ENCODE measurements at regions not wholly inside any gene's neighbourhood (a gene's known extent, or its start where the extent isn't known, plus 50 kb on each side); places are given as distances from the start of the nearest gene placed in this dataset.

GRCh38 chrX:99172958-99173357 is 1237.1 kb downstream of the PCDH19 start:
- H3K9ac ChIP-seq (ENCODE audit: insufficient read depth, low read length, poor library complexity, severe bottlenecking): no peak overlapping the region
- no peaks in the 10 kb centered on the region for H3K36me3 Mint-ChIP-seq
- H3K36me3 ChIP-seq (replicated peaks in 1 of 2; ENCODE audit: control insufficient read depth in 1 of 2, insufficient read depth in 2 of 2, low read length in 2 of 2): no peaks in the 10 kb centered on the region
- no peaks in the 10 kb centered on the region for H3K9me3 Mint-ChIP-seq
- no peaks in the 10 kb centered on the region for H3K4me1 Mint-ChIP-seq
- no peaks in the 10 kb centered on the region for H4K20me1 ChIP-seq (ENCODE audit: insufficient read depth, low read length)
- TF ChIP-seq, protein P1, sequence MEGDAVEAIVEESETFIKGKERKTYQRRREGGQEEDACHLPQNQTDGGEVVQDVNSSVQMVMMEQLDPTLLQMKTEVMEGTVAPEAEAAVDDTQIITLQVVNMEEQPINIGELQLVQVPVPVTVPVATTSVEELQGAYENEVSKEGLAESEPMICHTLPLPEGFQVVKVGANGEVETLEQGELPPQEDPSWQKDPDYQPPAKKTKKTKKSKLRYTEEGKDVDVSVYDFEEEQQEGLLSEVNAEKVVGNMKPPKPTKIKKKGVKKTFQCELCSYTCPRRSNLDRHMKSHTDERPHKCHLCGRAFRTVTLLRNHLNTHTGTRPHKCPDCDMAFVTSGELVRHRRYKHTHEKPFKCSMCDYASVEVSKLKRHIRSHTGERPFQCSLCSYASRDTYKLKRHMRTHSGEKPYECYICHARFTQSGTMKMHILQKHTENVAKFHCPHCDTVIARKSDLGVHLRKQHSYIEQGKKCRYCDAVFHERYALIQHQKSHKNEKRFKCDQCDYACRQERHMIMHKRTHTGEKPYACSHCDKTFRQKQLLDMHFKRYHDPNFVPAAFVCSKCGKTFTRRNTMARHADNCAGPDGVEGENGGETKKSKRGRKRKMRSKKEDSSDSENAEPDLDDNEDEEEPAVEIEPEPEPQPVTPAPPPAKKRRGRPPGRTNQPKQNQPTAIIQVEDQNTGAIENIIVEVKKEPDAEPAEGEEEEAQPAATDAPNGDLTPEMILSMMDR (IDR thresholded peaks at IDR 0.05): no peak
- WGBS (ENCODE audit: insufficient coverage): no CpG with 5 or more reads among the region's 3 CpGs
- no peak overlapping the region for H3K27ac ChIP-seq (ENCODE audit: low read depth in 1 of 2, low read length in 2 of 2)
- no peak overlapping the region for H3K4me3 Mint-ChIP-seq
- no peak overlapping the region for H3K4me3 ChIP-seq (replicated peaks in 1 of 3; ENCODE audit: low read depth in 2 of 3, low read length in 3 of 3)
- DNase-seq: no peak
- H3K27me3 ChIP-seq (ENCODE audit: control insufficient read depth in 2 of 2, insufficient read depth in 2 of 2, low read length in 2 of 2): no peaks in the 10 kb centered on the region
- peaks cover 0 to 5% (median 0%) of the 10 kb centered on the region in 3 donors for H3K27me3 Mint-ChIP-seq (ENCODE audit: low read depth in 3 of 3)
- no peak overlapping the region for H3K27ac Mint-ChIP-seq
- H3K4me1 ChIP-seq (ENCODE audit: control insufficient read depth in 1 of 2, insufficient read depth in 2 of 2, low read length in 2 of 2): no peaks in the 10 kb centered on the region
- no peaks in the 10 kb centered on the region for H3K9me3 ChIP-seq (replicated peaks in 1 of 2; ENCODE audit: control insufficient read depth in 1 of 2, insufficient read depth in 1 of 2, low read length in 2 of 2)
- intact Hi-C loops (cut with micrococcal nuclease): no loop called here
- H2AFZ ChIP-seq (ENCODE audit: insufficient read depth, low read depth, low read length, poor library complexity, severe bottlenecking): no peak overlapping the region
- no peak overlapping the region for H3K4me2 ChIP-seq (replicated peaks; ENCODE audit: extremely low read depth, low read length, poor library complexity, severe bottlenecking)
- H3K79me2 ChIP-seq (ENCODE audit: insufficient read depth, low read length): no peaks in the 10 kb centered on the region

- DNase-seq: no peak
- H3K4me2 ChIP-seq (replicated peaks; ENCODE audit: extremely low read depth, low read length, poor library complexity, severe bottlenecking): no peak overlapping the region
- H3K9me3 ChIP-seq (replicated peaks in 1 of 2; ENCODE audit: control insufficient read depth in 1 of 2, insufficient read depth in 1 of 2, low read length in 2 of 2): peaks cover 12 to 17% of the 10 kb centered on the region in 2 donors
- no peak overlapping the region for H2AFZ ChIP-seq (ENCODE audit: insufficient read depth, low read depth, low read length, poor library complexity, severe bottlenecking)
- Mint-ChIP-seq H3K27ac (no peak overlapping the region), H3K9me3 (peaks cover 0 to 8% (median 3%) of the 10 kb centered on the region in 7 donors), H3K4me3 (no peak overlapping the region), H3K36me3 (no peaks in the 10 kb centered on the region), H3K4me1 (no peaks in the 10 kb centered on the region), H3K27me3 (ENCODE audit: low read depth in 3 of 3) (peaks cover 0 to 2% (median 0%) of the 10 kb centered on the region in 3 donors)
- no CpG with 5 or more reads among the region's 2 CpGs for WGBS (ENCODE audit: insufficient coverage)
- intact Hi-C loops (cut with micrococcal nuclease): no loop called here
- TF ChIP-seq, protein P1 (IDR thresholded peaks at IDR 0.05): no peak
- H3K27ac ChIP-seq (ENCODE audit: low read depth in 1 of 2, low read length in 2 of 2): no peak overlapping the region
- no peak overlapping the region for H3K4me3 ChIP-seq (replicated peaks in 1 of 3; ENCODE audit: low read depth in 2 of 3, low read length in 3 of 3)
- no peaks in the 10 kb centered on the region for H3K4me1 ChIP-seq (ENCODE audit: control insufficient read depth in 1 of 2, insufficient read depth in 2 of 2, low read length in 2 of 2)
- H3K79me2 ChIP-seq (ENCODE audit: insufficient read depth, low read length): no peaks in the 10 kb centered on the region
- H3K36me3 ChIP-seq (replicated peaks in 1 of 2; ENCODE audit: control insufficient read depth in 1 of 2, insufficient read depth in 2 of 2, low read length in 2 of 2): no peaks in the 10 kb centered on the region
- no peak overlapping the region for H3K9ac ChIP-seq (ENCODE audit: insufficient read depth, low read length, poor library complexity, severe bottlenecking)
- no peaks in the 10 kb centered on the region for H3K27me3 ChIP-seq (ENCODE audit: control insufficient read depth in 2 of 2, insufficient read depth in 2 of 2, low read length in 2 of 2)
- H4K20me1 ChIP-seq (ENCODE audit: insufficient read depth, low read length): no peaks in the 10 kb centered on the region
Measured at GRCh38 chrX:99142745-99143144, 1267.3 kb downstream of the PCDH19 start.
